ENCODE measurements at regions not wholly inside any gene's neighbourhood (a gene's known extent, or its start where the extent isn't known, plus 50 kb on each side); places are given as distances from the start of the nearest gene placed in this dataset.

- H3K27ac ChIP-seq (ENCODE audit: low read length) = no peak overlapping the region
- H3K4me1 ChIP-seq (ENCODE audit: control insufficient read depth, low read depth, low read length) = no peaks in the 10 kb centered on the region
- H3K27me3 ChIP-seq (ENCODE audit: control insufficient read depth, insufficient read depth, low read length) = no peaks in the 10 kb centered on the region
- H3K9ac ChIP-seq (ENCODE audit: low read length) = no peak overlapping the region
- no peaks in the 10 kb centered on the region for H3K36me3 ChIP-seq (ENCODE audit: control insufficient read depth, low read depth, low read length)
- no peaks in the 10 kb centered on the region for H3K9me3 ChIP-seq (ENCODE audit: control insufficient read depth, low read depth, low read length)
- H3K4me3 ChIP-seq (ENCODE audit: low read length) = no peak overlapping the region
Measured at GRCh38 chr21:16407403-16408240, 677.8 kb downstream of the USP25 start.

DNA sequence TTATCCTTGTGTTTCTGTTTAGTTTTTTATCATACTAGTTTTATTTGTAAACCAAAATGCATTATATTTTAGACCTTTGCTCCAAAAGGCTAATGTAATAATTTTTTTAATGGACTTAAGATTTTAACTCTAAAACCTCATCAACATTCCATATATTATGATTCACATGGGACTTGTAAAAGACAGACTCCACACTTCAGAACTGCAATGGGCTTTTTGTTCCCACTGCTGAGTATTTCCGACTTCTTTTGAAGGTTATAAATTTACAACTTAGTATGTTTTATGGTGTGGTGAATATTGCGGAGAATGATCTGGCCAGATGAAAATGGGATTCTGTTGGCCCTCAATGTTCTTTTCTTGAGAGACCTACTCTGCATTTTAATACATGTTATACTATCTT, 678.5 kb downstream of the USP25 start:
- Histone ChIP-seq H3K9me3 (ENCODE audit: control insufficient read depth, low read depth, low read length) (no peaks in the 10 kb centered on the region), H3K4me3 (ENCODE audit: low read length) (no peak overlapping the region), H3K27ac (ENCODE audit: low read length) (no peak overlapping the region), H3K4me1 (ENCODE audit: control insufficient read depth, low read depth, low read length) (no peaks in the 10 kb centered on the region), H3K9ac (ENCODE audit: low read length) (no peak overlapping the region), H3K36me3 (ENCODE audit: control insufficient read depth, low read depth, low read length) (no peaks in the 10 kb centered on the region), H3K27me3 (ENCODE audit: control insufficient read depth, insufficient read depth, low read length) (no peaks in the 10 kb centered on the region)

DNA sequence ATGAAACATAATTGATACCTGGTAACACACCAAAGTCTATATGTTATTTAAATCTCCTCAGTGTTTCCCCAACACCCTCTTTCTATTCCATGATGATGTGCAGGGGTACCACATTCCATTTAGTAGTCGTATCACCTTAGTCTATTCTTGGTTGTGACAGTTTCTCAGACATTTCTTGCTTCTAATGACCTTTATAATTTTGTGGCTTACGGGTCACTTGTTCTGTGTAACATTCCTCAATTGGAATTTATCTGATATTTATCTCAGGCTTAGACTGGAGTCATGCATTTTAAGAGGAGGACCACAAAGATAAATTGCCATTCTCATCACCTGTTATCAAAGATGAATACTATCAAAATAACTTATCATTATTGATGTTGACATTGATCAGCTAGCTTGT, 679.6 kb downstream of the USP25 start:
- no peak overlapping the region for H3K27ac ChIP-seq (ENCODE audit: low read length)
- H3K4me3 ChIP-seq (ENCODE audit: low read length) = no peak overlapping the region
- no peaks in the 10 kb centered on the region for H3K4me1 ChIP-seq (ENCODE audit: control insufficient read depth, low read depth, low read length)
- no peaks in the 10 kb centered on the region for H3K9me3 ChIP-seq (ENCODE audit: control insufficient read depth, low read depth, low read length)
- H3K36me3 ChIP-seq (ENCODE audit: control insufficient read depth, low read depth, low read length) = no peaks in the 10 kb centered on the region
- no peaks in the 10 kb centered on the region for H3K27me3 ChIP-seq (ENCODE audit: control insufficient read depth, insufficient read depth, low read length)
- H3K9ac ChIP-seq (ENCODE audit: low read length) = no peak overlapping the region

- Histone ChIP-seq H3K4me1 (ENCODE audit: control insufficient read depth, low read depth, low read length) (no peaks in the 10 kb centered on the region), H3K27me3 (ENCODE audit: control insufficient read depth, insufficient read depth, low read length) (no peaks in the 10 kb centered on the region), H3K27ac (ENCODE audit: low read length) (no peak overlapping the region), H3K9me3 (ENCODE audit: control insufficient read depth, low read depth, low read length) (no peaks in the 10 kb centered on the region), H3K9ac (ENCODE audit: low read length) (no peak overlapping the region), H3K4me3 (ENCODE audit: low read length) (no peak overlapping the region), H3K36me3 (ENCODE audit: control insufficient read depth, low read depth, low read length) (no peaks in the 10 kb centered on the region)
Measured at GRCh38 chr21:16418226-16418625, 688.4 kb downstream of the USP25 start.

- Histone ChIP-seq H3K9ac (ENCODE audit: low read length) (no peak overlapping the region), H3K27ac (ENCODE audit: low read length) (no peak overlapping the region), H3K4me3 (ENCODE audit: low read length) (no peak overlapping the region), H3K4me1 (ENCODE audit: control insufficient read depth, low read depth, low read length) (no peaks in the 10 kb centered on the region), H3K27me3 (ENCODE audit: control insufficient read depth, insufficient read depth, low read length) (no peaks in the 10 kb centered on the region), H3K9me3 (ENCODE audit: control insufficient read depth, low read depth, low read length) (no peaks in the 10 kb centered on the region), H3K36me3 (ENCODE audit: control insufficient read depth, low read depth, low read length) (no peaks in the 10 kb centered on the region)
Measured at GRCh38 chr21:16418642-16419041, 688.9 kb downstream of the USP25 start.

DNA sequence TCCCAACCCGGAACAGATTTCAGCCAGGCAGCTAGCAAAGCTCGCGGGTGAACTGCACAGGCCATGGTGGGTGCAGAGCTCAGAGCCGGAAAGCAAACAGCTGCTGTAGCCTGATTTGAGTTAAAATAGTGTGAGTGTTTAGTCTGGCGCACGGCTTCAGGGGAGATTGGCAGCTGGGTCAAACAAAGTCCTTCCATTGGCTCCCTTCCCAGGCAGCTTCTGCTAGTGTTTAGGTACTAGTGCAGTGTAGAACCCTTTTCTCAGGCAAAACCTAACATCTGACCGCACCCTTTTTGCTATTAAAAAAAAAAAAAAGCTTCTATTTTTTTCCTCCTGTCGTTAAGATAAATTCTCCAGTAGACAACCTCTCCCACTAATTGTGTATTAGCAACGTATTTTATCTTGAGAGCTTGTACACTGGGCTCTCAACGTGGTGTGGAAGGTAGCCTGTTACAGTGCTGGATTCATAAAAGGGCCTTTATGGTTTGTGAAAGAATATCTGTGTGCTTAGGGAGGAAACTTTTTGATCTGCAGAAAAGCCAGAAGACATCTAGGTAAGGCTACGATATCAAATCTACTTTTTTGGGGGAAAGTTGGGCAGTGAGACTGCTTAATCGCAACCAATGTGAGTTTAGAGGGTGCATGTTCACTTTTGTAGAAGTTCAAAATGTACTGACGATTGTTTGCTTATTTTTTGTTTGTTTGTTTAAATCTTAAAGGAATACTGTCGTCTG, 689.6 kb downstream of the USP25 start:
- Histone ChIP-seq H3K4me1 (ENCODE audit: control insufficient read depth, low read depth, low read length) (no peaks in the 10 kb centered on the region), H3K9ac (ENCODE audit: low read length) (no peak overlapping the region), H3K36me3 (ENCODE audit: control insufficient read depth, low read depth, low read length) (no peaks in the 10 kb centered on the region), H3K4me3 (ENCODE audit: low read length) (no peak overlapping the region), H3K27me3 (ENCODE audit: control insufficient read depth, insufficient read depth, low read length) (no peaks in the 10 kb centered on the region), H3K9me3 (ENCODE audit: control insufficient read depth, low read depth, low read length) (no peaks in the 10 kb centered on the region), H3K27ac (ENCODE audit: low read length) (no peak overlapping the region)

DNA sequence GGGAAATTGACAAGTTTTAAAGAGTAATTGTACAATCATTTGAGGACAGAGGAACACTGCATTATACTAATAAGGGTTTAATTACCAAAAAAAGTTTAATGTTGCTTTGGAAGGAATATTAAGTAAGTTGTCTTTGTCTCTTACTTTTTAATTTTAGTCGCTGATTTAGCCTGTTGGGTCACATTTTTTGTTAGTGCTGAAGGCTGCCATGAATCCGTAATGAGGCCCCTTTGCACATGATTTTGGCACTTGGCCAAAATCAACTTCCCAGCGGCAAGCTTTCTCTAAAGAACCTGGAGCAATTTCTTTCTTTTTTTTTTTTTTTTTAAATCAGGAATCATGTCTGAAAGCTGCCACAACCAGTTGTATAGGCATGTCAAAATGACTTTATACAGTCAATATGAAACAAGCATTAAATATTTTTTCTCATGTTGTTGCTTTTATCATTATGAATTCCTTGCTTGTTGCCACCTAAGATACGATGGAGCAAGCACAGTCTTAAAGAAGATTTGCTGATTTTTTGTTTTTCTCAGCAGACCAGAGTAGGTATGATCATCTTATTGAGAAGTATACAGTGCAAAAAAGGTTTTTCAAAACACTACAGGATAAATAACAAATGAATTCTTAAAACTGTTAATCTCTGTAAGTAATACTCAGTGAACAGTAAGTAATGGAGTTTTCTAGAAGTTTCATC, 690.4 kb downstream of the USP25 start:
- H3K27ac ChIP-seq (ENCODE audit: low read length) = no peak overlapping the region
- H3K36me3 ChIP-seq (ENCODE audit: control insufficient read depth, low read depth, low read length) = no peaks in the 10 kb centered on the region
- no peaks in the 10 kb centered on the region for H3K27me3 ChIP-seq (ENCODE audit: control insufficient read depth, insufficient read depth, low read length)
- no peaks in the 10 kb centered on the region for H3K4me1 ChIP-seq (ENCODE audit: control insufficient read depth, low read depth, low read length)
- no peak overlapping the region for H3K4me3 ChIP-seq (ENCODE audit: low read length)
- no peak overlapping the region for H3K9ac ChIP-seq (ENCODE audit: low read length)
- no peaks in the 10 kb centered on the region for H3K9me3 ChIP-seq (ENCODE audit: control insufficient read depth, low read depth, low read length)

- Histone ChIP-seq H3K4me1 (ENCODE audit: control insufficient read depth, low read depth, low read length) (no peaks in the 10 kb centered on the region), H3K9me3 (ENCODE audit: control insufficient read depth, low read depth, low read length) (no peaks in the 10 kb centered on the region), H3K9ac (ENCODE audit: low read length) (no peak overlapping the region), H3K27me3 (ENCODE audit: control insufficient read depth, insufficient read depth, low read length) (no peaks in the 10 kb centered on the region), H3K36me3 (ENCODE audit: control insufficient read depth, low read depth, low read length) (no peaks in the 10 kb centered on the region), H3K27ac (ENCODE audit: low read length) (no peak overlapping the region), H3K4me3 (ENCODE audit: low read length) (no peak overlapping the region)
Measured at GRCh38 chr21:16421007-16421406, 691.2 kb downstream of the USP25 start.

DNA sequence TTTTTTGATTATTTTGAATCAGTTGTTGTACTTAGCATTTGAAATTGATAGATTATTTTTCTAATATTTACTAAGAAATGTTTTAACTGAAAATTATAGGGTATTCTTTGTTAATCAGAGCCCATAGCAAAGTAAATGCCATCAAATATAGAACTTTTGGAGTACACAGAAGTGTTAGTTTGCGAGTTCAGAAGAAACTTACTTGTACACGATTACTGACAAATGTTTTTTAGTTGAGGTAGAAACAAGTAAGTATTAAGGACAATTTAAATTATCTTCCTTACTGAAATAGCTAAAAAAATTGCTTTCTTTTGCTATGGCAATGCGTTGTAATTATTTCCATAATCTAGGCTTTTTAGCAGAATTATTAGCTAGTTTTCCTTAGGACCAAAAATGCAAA, 692.2 kb downstream of the USP25 start:
- H3K4me3 ChIP-seq (ENCODE audit: low read length) = no peak overlapping the region
- no peak overlapping the region for H3K27ac ChIP-seq (ENCODE audit: low read length)
- no peaks in the 10 kb centered on the region for H3K4me1 ChIP-seq (ENCODE audit: control insufficient read depth, low read depth, low read length)

DNA sequence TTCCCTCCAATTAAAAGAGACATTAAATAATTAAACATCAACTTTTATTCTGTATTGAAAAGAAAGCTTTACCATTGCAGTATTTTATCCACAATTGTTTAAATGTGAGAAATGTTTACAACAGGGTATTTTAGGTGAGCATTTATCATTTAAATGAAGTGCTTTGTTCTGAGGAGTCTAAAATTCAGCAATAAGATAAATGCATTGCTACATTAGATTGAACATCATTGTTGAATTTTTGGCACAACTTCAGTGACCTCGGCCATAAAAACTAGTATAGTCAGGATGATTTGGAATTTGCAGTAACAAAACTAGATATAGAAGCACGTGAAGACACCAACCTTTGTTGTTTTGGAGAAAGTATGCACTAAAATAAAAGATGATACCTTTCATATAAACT, 692.9 kb downstream of the USP25 start:
- Histone ChIP-seq H3K36me3 (ENCODE audit: control insufficient read depth, low read depth, low read length) (no peaks in the 10 kb centered on the region), H3K27me3 (ENCODE audit: control insufficient read depth, insufficient read depth, low read length) (no peaks in the 10 kb centered on the region), H3K9me3 (ENCODE audit: control insufficient read depth, low read depth, low read length) (no peaks in the 10 kb centered on the region), H3K9ac (ENCODE audit: low read length) (no peak overlapping the region), H3K4me3 (ENCODE audit: low read length) (no peak overlapping the region), H3K4me1 (ENCODE audit: control insufficient read depth, low read depth, low read length) (no peaks in the 10 kb centered on the region), H3K27ac (ENCODE audit: low read length) (no peak overlapping the region)

More for the DNA sequence above, 692.2 kb downstream of the USP25 start:
- Histone ChIP-seq H3K36me3 (ENCODE audit: control insufficient read depth, low read depth, low read length) (no peaks in the 10 kb centered on the region), H3K9me3 (ENCODE audit: control insufficient read depth, low read depth, low read length) (no peaks in the 10 kb centered on the region), H3K27me3 (ENCODE audit: control insufficient read depth, insufficient read depth, low read length) (no peaks in the 10 kb centered on the region), H3K9ac (ENCODE audit: low read length) (no peak overlapping the region)

DNA sequence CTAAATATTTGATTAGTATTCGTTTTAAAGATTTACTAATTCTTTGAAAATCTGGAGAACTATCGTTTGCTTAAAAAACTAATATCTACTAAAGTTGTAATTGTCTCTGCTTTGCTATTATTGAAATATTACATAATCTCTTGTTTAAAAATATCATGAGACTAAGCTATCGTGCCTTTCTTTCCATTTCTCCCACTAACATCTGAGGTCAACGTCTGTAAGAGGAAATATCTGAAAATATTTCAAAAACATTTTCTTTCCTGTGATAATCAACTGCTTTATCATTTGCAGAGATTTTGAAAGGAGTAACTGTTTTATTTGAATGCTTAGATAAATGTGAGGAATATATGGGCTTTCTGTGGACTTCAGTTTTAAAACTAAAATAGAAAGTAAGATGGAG, 694.1 kb downstream of the USP25 start:
- H3K27ac ChIP-seq (ENCODE audit: low read length) = no peak overlapping the region

More for the DNA sequence above, 694.1 kb downstream of the USP25 start:
- Histone ChIP-seq H3K4me3 (ENCODE audit: low read length) (no peak overlapping the region), H3K9me3 (ENCODE audit: control insufficient read depth, low read depth, low read length) (no peaks in the 10 kb centered on the region), H3K27me3 (ENCODE audit: control insufficient read depth, insufficient read depth, low read length) (no peaks in the 10 kb centered on the region), H3K36me3 (ENCODE audit: control insufficient read depth, low read depth, low read length) (no peaks in the 10 kb centered on the region), H3K4me1 (ENCODE audit: control insufficient read depth, low read depth, low read length) (no peaks in the 10 kb centered on the region), H3K9ac (ENCODE audit: low read length) (no peak overlapping the region)

Data from iPS-18a (cell line).